SJCRH30 (cell line): ENCODE measurements at regions not wholly inside any gene's neighbourhood (a gene's known extent, or its start where the extent isn't known, plus 50 kb on each side); places are given as distances from the start of the nearest gene placed in this dataset.

Source experiments
- DNase-seq, 2 experiments: peaks; one replicate each; pipeline ENCODE4 v3.0.0-alpha.2; 2015 to 2020
- H3K27ac ChIP-seq: fragments of 250-450 bp; sonication (Bioruptor Pico); 2 replicates; pipeline ENCODE4 v1.5.1; 2020; ENCODE audit warnings: mild to moderate bottlenecking, moderate library complexity
- H3K27me3 ChIP-seq: fragments of 250-450 bp; sonication (Bioruptor Pico); 2 replicates; pipeline ENCODE4 v1.5.1; 2020; ENCODE audit warnings: mild to moderate bottlenecking, moderate library complexity
- H3K36me3 ChIP-seq: fragments of 250-450 bp; sonication (Bioruptor Pico); 2 replicates; pipeline ENCODE4 v1.5.1; 2020; ENCODE audit warnings: mild to moderate bottlenecking, moderate library complexity
- H3K4me1 ChIP-seq: fragments of 250-450 bp; sonication (Bioruptor Pico); 2 replicates; pipeline ENCODE4 v1.5.1; 2020; ENCODE audit warnings: mild to moderate bottlenecking, moderate library complexity
- H3K4me3 ChIP-seq: fragments of 250-450 bp; sonication (Bioruptor Pico); 2 replicates; pipeline ENCODE4 v1.5.1; 2020; ENCODE audit warnings: mild to moderate bottlenecking, moderate library complexity
- H3K9me3 ChIP-seq: fragments of 250-450 bp; sonication (Bioruptor Pico); replicated peaks from 2 replicates; pipeline ENCODE4 v1.5.1; 2020; ENCODE audit warnings: mild to moderate bottlenecking, moderate library complexity

DNA sequence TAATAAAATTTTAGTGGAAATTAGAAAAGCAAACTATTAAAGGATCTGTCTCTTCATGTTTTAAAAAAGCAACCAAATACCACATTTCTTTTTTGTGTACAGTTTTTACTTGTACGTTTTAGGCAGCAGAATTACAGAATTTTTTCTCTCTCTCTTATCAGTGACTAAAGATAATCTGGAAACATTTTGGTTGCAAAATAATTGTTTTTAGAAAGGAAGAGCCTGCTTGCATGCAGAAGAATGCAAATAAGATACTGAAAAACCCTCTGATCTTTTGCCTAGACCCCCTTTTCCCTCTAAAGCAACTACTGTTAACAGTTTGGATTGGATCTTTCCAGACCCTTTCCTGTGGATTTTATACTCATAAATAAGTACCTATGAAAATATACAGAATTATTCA lies 75.9 kb upstream of the SGCD start:
- Histone ChIP-seq H3K9me3 (no peaks in the 10 kb centered on the region), H3K27me3 (no peaks in the 10 kb centered on the region), H3K4me1 (no peaks in the 10 kb centered on the region), H3K4me3 (no peak overlapping the region), H3K36me3 (no peaks in the 10 kb centered on the region), H3K27ac (no peak overlapping the region)
- DNase-seq, result no peak

DNA sequence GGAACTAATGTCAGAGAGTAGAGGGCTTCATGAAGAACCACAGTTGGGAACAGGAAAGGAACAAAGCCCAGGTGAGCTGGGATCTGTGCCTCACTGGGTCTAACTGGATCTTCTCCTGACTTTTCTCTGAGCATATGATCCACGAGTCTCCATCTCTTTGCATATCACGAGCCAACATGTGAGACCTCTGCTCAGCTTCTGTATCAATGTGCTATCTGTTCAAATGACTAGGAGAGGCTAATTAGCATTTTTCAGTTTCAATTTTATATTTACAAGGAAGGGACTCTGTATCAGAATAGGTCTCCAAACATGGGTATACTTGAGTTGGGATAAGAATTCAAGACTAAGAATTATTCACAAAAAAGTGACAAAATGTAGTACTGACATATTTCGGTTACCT lies 73.8 kb upstream of the SGCD start:
- Histone ChIP-seq H3K4me1 (no peaks in the 10 kb centered on the region), H3K4me3 (no peak overlapping the region), H3K36me3 (no peaks in the 10 kb centered on the region), H3K27me3 (no peaks in the 10 kb centered on the region), H3K27ac (no peak overlapping the region), H3K9me3 (no peaks in the 10 kb centered on the region)
- DNase-seq, result no peak

DNA sequence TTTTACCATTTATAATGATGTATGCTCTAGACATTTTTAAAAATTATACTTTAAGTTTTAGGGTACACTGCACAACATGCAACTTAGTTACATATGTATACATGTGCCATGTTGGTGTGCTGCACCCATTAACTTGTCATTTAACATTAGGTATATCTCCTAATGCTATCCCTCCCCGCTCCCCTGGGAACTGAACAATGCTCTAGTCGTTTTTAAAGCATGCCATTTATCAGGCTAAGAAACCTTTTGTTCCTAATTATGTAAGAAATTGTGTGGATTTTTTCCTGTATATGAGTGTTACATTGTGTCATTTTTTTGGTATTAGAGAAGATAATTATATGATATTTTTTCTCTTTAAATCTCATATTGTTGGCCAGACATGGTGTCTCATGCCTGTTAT lies 72.8 kb upstream of the SGCD start:
- H3K4me1 ChIP-seq, result no peaks in the 10 kb centered on the region; the same call in 1 of the 2 replicates
- H3K4me3 ChIP-seq, result no peak overlapping the region
- no peaks in the 10 kb centered on the region for H3K9me3 ChIP-seq
- H3K27me3 ChIP-seq, result no peaks in the 10 kb centered on the region
- H3K27ac ChIP-seq, result no peak overlapping the region
- no peak for DNase-seq
- no peaks in the 10 kb centered on the region for H3K36me3 ChIP-seq

DNA sequence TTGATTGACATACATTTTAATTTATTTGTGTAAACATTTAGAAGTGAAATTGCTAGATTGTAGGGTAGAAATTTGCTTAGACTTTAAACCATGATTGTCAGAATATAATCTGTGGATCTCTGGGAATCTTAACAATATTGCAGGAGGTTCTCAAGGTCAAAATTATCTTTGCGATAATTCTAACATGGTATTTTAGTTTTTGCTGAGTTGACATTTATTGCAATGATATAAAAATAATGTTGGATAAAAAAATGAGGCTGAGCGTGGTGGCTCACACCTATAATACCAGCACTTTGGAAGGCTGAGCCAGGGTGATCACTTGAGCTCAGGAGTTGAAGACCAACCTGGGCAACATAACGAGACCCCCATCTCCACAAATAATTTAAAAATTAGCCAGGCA lies 70.3 kb upstream of the SGCD start:
- Histone ChIP-seq H3K9me3 (no peaks in the 10 kb centered on the region), H3K4me3 (no peak overlapping the region), H3K4me1 (peaks cover 8% of the 10 kb centered on the region), H3K27ac (no peak overlapping the region), H3K27me3 (no peaks in the 10 kb centered on the region), H3K36me3 (no peaks in the 10 kb centered on the region)
- no peak for DNase-seq

DNA sequence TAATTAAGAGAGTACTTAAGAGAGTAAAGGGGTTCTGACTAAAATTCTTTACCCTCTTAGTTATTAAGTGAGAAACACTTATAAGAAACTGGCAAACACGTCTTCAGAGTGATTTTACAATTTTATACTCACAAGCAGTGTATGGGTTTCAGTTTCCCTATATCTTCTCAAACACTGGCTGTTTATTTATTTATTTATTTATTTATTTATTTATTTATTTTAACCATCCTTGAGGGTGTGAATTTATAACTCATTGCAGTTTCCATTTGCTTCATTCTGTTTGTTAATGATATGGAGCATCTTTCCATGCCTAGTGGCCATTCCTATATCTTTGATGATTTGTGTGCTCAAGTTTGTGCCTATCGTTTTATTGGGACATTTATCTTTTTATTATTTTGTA lies 68.0 kb upstream of the SGCD start:
- Histone ChIP-seq H3K36me3 (no peaks in the 10 kb centered on the region), H3K4me1 (peaks cover 8% of the 10 kb centered on the region), H3K27ac (no peak overlapping the region), H3K9me3 (no peaks in the 10 kb centered on the region), H3K4me3 (no peak overlapping the region), H3K27me3 (no peaks in the 10 kb centered on the region)
- no peak for DNase-seq

DNA sequence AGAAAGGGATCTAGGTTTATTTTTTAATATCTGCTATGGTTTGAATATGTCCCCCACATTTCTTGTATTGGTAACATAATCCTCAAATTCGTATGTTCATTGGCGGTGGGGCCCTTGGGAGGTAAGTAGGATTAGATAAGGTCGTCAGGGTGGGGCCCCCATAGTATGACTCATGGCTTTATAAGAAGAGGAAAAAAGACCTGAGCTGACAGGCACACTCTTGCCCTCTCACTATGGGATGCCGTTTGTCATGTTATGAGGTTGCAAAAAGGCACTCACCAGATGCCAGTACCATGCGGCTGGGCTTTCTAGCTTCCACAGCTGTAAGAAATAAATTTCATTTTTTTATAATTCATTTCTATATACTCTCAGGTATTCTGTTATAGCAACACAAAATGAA lies 67.3 kb upstream of the SGCD start:
- DNase-seq, result peak; percentile 17 to 40
- Histone ChIP-seq H3K27me3 (no peaks in the 10 kb centered on the region), H3K36me3 (no peaks in the 10 kb centered on the region), H3K4me1 (peaks cover 8% of the 10 kb centered on the region), H3K4me3 (no peak overlapping the region), H3K27ac (no peak overlapping the region), H3K9me3 (no peaks in the 10 kb centered on the region)

DNA sequence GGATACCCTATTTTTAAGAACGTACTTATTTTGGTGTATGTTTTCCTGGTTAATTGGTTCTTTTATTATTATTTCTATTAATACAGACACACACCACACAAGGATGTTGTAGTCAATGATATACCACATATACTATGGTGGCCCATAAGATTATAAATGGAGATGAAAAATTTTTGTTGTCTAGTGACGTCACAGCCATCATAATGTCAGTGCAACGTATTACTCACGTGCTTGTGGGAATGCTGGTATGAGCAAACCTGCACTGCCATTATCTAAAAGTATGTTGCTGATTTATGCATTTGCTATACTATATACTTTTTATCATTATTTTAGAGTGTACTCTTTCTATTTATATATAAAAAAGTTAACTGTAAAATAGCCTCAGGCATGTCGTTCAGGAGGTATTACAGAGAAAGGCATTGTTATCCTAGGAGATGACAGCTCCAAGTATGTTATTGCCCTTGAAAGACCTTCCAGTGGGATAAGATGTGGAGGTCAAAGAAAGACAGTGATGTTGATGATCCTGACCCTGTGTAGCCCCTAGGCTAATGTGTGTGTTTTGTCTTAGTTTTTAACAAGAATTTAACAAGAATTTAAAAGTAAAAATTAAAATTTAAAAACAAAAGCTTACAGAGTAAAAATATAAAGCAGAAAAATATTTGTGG lies 65.6 kb upstream of the SGCD start:
- H3K27ac ChIP-seq, result no peak overlapping the region

DNA sequence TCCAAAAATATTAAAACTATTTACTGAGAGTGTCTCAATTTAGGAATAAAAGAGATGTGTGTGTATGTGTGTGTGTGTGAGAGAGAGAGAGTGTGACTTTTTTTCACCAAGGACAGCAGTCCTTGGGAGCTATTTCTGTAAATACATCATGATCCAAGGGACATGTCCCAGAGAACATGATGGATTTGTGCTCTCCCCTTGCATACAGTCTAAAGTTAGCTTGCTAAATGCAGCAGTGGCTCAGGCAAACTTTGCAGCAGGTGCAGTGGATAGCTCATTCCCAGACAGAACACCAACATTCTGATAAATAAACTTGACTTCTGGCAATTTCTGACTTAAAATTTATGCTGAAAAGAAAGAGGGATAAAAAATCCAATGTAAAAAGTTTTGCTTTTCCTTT lies 55.4 kb upstream of the SGCD start:
- H3K9me3 ChIP-seq, result no peaks in the 10 kb centered on the region
- DNase-seq, result no peak
- no peak overlapping the region for H3K27ac ChIP-seq

More for the DNA sequence above, 65.6 kb upstream of the SGCD start:
- Histone ChIP-seq H3K27me3 (no peaks in the 10 kb centered on the region), H3K4me1 (peaks cover 8% of the 10 kb centered on the region), H3K4me3 (no peak overlapping the region), H3K36me3 (no peaks in the 10 kb centered on the region), H3K9me3 (no peaks in the 10 kb centered on the region)
- DNase-seq, result no peak

DNA sequence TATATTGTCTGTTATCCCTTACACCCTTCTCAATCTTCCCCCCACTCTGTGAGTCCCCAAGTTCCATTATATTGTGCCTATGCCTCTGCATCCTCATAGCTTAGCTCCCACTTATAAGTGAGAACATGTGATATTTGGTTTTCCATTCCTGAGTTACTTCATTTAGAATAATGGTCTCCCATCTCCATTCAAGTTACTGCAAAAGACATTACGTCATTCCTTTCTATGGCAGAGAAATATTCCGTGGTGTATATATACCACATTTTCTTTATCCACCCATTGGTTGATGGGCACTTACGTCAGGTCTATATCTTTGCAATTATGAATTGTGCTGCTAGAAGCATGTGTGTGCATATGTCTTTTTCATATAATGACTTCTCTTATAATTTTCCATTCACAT lies 54.8 kb upstream of the SGCD start:
- DNase-seq, result no peak
- Histone ChIP-seq H3K9me3 (no peaks in the 10 kb centered on the region), H3K27me3 (no peaks in the 10 kb centered on the region; the same call in 1 of the 2 replicates), H3K36me3 (no peaks in the 10 kb centered on the region), H3K27ac (no peak overlapping the region), H3K4me3 (no peak overlapping the region), H3K4me1 (no peaks in the 10 kb centered on the region)

More for the DNA sequence above, 55.4 kb upstream of the SGCD start:
- Histone ChIP-seq H3K4me1 (no peaks in the 10 kb centered on the region), H3K36me3 (no peaks in the 10 kb centered on the region), H3K4me3 (no peak overlapping the region), H3K27me3 (no peaks in the 10 kb centered on the region; the same call in 1 of the 2 replicates)

DNA sequence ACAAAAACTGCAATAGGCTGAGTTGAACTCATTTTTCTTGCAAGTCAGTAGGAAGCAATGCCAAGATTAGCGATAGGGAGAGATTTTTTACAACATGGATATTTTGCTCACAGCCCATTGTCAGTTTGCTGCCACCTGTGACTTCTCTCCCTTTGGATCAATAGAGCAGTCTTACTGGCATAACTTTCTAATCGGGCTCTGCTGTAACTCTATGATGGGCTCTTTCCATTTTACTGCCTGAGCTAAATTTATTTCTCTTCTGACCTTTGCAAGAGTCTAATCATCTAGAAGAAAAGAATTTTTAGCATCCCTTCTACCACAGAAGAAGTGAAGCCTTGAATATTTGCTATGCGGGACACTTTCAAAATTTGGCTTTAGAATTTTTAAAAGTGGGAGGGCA lies 53.6 kb upstream of the SGCD start:
- Histone ChIP-seq H3K36me3 (no peaks in the 10 kb centered on the region), H3K27ac (no peak overlapping the region), H3K27me3 (no peaks in the 10 kb centered on the region; the same call in 1 of the 2 replicates), H3K4me3 (no peak overlapping the region), H3K4me1 (no peaks in the 10 kb centered on the region), H3K9me3 (no peaks in the 10 kb centered on the region)
- DNase-seq, result no peak

DNA sequence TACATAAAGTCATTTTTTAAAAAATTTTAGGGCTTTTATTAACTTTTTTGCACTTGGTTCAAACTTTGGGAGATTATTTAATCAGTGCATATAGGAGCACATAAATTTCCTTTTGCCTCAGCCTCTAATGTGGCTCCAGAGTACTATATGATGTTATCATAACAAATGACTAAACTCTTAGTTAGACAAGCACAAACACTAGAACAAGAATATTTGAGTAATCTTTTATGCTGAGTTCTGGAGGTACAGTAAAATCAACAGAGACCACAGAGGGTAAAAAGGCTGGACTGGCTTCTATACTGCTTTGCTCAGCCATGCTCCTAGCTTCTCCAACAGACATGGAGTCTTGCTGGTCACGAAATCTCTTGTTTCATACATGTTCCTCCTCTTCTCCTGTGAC lies 52.5 kb upstream of the SGCD start:
- Histone ChIP-seq H3K27ac (no peak overlapping the region), H3K36me3 (no peaks in the 10 kb centered on the region), H3K4me3 (no peak overlapping the region), H3K27me3 (no peaks in the 10 kb centered on the region; the same call in 1 of the 2 replicates), H3K9me3 (no peaks in the 10 kb centered on the region; the same call in 1 of the 2 replicates), H3K4me1 (no peaks in the 10 kb centered on the region)
- no peak for DNase-seq
